ENCODE measurements at regions not wholly inside any gene's neighbourhood (a gene's known extent, or its start where the extent isn't known, plus 50 kb on each side); places are given as distances from the start of the nearest gene placed in this dataset.
"Not testable (repeated sequence)": the region's sequence is repeated elsewhere in the genome, so short reads cannot be mapped to it uniquely, and the experiment has no call there.

GRCh38 chr2:188033240-188033639 lies 258.4 kb upstream of the GULP1 start:
- CTCF ChIA-PET; H3K4me1 Mint-ChIP-seq (ENCODE audit: low read depth); H3K27me3 Mint-ChIP-seq (ENCODE audit: low read depth); H3K9me3 Mint-ChIP-seq; H3K4me3 Mint-ChIP-seq; DNase-seq; H3K27ac Mint-ChIP-seq; H3K36me3 Mint-ChIP-seq (ENCODE audit: low read depth); intact Hi-C loops (cut with micrococcal nuclease): not testable (repeated sequence)

- H3K27ac Mint-ChIP-seq; DNase-seq; H3K4me3 Mint-ChIP-seq; CTCF ChIA-PET; H3K27me3 Mint-ChIP-seq (ENCODE audit: low read depth); H3K9me3 Mint-ChIP-seq; H3K4me1 Mint-ChIP-seq (ENCODE audit: low read depth); H3K36me3 Mint-ChIP-seq (ENCODE audit: low read depth); intact Hi-C loops (cut with micrococcal nuclease): not testable (repeated sequence)
Measured at GRCh38 chr2:188034102-188034501, 257.6 kb upstream of the GULP1 start.

GRCh38 chr2:188035377-188035776 lies 256.3 kb upstream of the GULP1 start:
- H3K27me3 Mint-ChIP-seq (ENCODE audit: low read depth); H3K4me3 Mint-ChIP-seq; H3K4me1 Mint-ChIP-seq (ENCODE audit: low read depth); H3K36me3 Mint-ChIP-seq (ENCODE audit: low read depth); H3K9me3 Mint-ChIP-seq; DNase-seq; H3K27ac Mint-ChIP-seq; CTCF ChIA-PET; intact Hi-C loops (cut with micrococcal nuclease): not testable (repeated sequence)

GRCh38 chr2:188036786-188037185 lies 254.9 kb upstream of the GULP1 start:
- H3K4me3 Mint-ChIP-seq; H3K4me1 Mint-ChIP-seq (ENCODE audit: low read depth); H3K36me3 Mint-ChIP-seq (ENCODE audit: low read depth); H3K27me3 Mint-ChIP-seq (ENCODE audit: low read depth); DNase-seq; H3K9me3 Mint-ChIP-seq; intact Hi-C loops (cut with micrococcal nuclease); H3K27ac Mint-ChIP-seq; CTCF ChIA-PET: not testable (repeated sequence)

GRCh38 chr2:188039307-188039706 lies 252.4 kb upstream of the GULP1 start:
- H3K36me3 Mint-ChIP-seq (ENCODE audit: low read depth), result no peaks in the 10 kb centered on the region
- H3K27ac Mint-ChIP-seq, result no peak overlapping the region
- H3K4me1 Mint-ChIP-seq (ENCODE audit: low read depth), result no peaks in the 10 kb centered on the region
- no peak overlapping the region for H3K4me3 Mint-ChIP-seq
- intact Hi-C loops (cut with micrococcal nuclease), result no loop called here
- peaks cover 4% of the 10 kb centered on the region for H3K9me3 Mint-ChIP-seq
- CTCF ChIA-PET, result no interaction called here
- no peaks in the 10 kb centered on the region for H3K27me3 Mint-ChIP-seq (ENCODE audit: low read depth)
- no peak for DNase-seq

- H3K27me3 Mint-ChIP-seq (ENCODE audit: low read depth), result no peaks in the 10 kb centered on the region
- H3K9me3 Mint-ChIP-seq, result peaks cover 6% of the 10 kb centered on the region
- no peaks in the 10 kb centered on the region for H3K4me1 Mint-ChIP-seq (ENCODE audit: low read depth)
- intact Hi-C loops (cut with micrococcal nuclease), result no loop called here
- no peak overlapping the region for H3K27ac Mint-ChIP-seq
- CTCF ChIA-PET, result no interaction called here
- no peaks in the 10 kb centered on the region for H3K36me3 Mint-ChIP-seq (ENCODE audit: low read depth)
- no peak overlapping the region for H3K4me3 Mint-ChIP-seq
- DNase-seq, result no peak
Measured at GRCh38 chr2:188042412-188042811, 249.3 kb upstream of the GULP1 start.

- H3K27me3 Mint-ChIP-seq (ENCODE audit: low read depth), result no peaks in the 10 kb centered on the region
- H3K36me3 Mint-ChIP-seq (ENCODE audit: low read depth), result no peaks in the 10 kb centered on the region
- H3K4me1 Mint-ChIP-seq (ENCODE audit: low read depth), result no peaks in the 10 kb centered on the region
- H3K27ac Mint-ChIP-seq, result no peak overlapping the region
- H3K9me3 Mint-ChIP-seq, result peaks cover 6% of the 10 kb centered on the region
- no peak overlapping the region for H3K4me3 Mint-ChIP-seq
- intact Hi-C loops (cut with micrococcal nuclease), result no loop called here
- no peak for DNase-seq
- CTCF ChIA-PET, result interaction anchor here (0.6 kb wide), 1 partner anchor 51 kb away, joined by 3 read pairs; no protein-coding TSS in a partner anchor
Measured at GRCh38 chr2:188045016-188045415, 246.7 kb upstream of the GULP1 start.

GRCh38 chr2:188046437-188046836 lies 245.2 kb upstream of the GULP1 start:
- Mint-ChIP-seq H3K4me3 (no peak overlapping the region), H3K36me3 (ENCODE audit: low read depth) (no peaks in the 10 kb centered on the region), H3K4me1 (ENCODE audit: low read depth) (no peaks in the 10 kb centered on the region), H3K9me3 (peaks cover 6% of the 10 kb centered on the region), H3K27me3 (ENCODE audit: low read depth) (no peaks in the 10 kb centered on the region), H3K27ac (no peak overlapping the region)
- intact Hi-C loops (cut with micrococcal nuclease), result no loop called here
- DNase-seq, result no peak
- CTCF ChIA-PET, result no interaction called here

- CTCF ChIA-PET, result no interaction called here
- H3K4me3 Mint-ChIP-seq, result no peak overlapping the region
Measured at GRCh38 chr2:188047735-188048134, 243.9 kb upstream of the GULP1 start.

GRCh38 chr2:188050726-188051125 lies 240.9 kb upstream of the GULP1 start:
- no peak for DNase-seq
- CTCF ChIA-PET, result no interaction called here
- no peaks in the 10 kb centered on the region for H3K36me3 Mint-ChIP-seq (ENCODE audit: low read depth)
- H3K27me3 Mint-ChIP-seq (ENCODE audit: low read depth), result no peaks in the 10 kb centered on the region
- H3K9me3 Mint-ChIP-seq, result no peaks in the 10 kb centered on the region
- H3K4me3 Mint-ChIP-seq, result no peak overlapping the region
- intact Hi-C loops (cut with micrococcal nuclease), result no loop called here
- H3K27ac Mint-ChIP-seq, result no peak overlapping the region
- no peaks in the 10 kb centered on the region for H3K4me1 Mint-ChIP-seq (ENCODE audit: low read depth)

More at GRCh38 chr2:188047735-188048134, 243.9 kb upstream of the GULP1 start:
- Mint-ChIP-seq H3K36me3 (ENCODE audit: low read depth) (no peaks in the 10 kb centered on the region), H3K27me3 (ENCODE audit: low read depth) (no peaks in the 10 kb centered on the region), H3K9me3 (peaks cover 6% of the 10 kb centered on the region), H3K4me1 (ENCODE audit: low read depth) (no peaks in the 10 kb centered on the region), H3K27ac (no peak overlapping the region)
- intact Hi-C loops (cut with micrococcal nuclease), result no loop called here
- DNase-seq, result no peak

- intact Hi-C loops (cut with micrococcal nuclease), result no loop called here
- no peaks in the 10 kb centered on the region for H3K9me3 Mint-ChIP-seq
- CTCF ChIA-PET, result no interaction called here
- DNase-seq, result no peak
- no peak overlapping the region for H3K27ac Mint-ChIP-seq
- no peaks in the 10 kb centered on the region for H3K4me1 Mint-ChIP-seq (ENCODE audit: low read depth)
- H3K27me3 Mint-ChIP-seq (ENCODE audit: low read depth), result no peaks in the 10 kb centered on the region
- H3K36me3 Mint-ChIP-seq (ENCODE audit: low read depth), result no peaks in the 10 kb centered on the region
- H3K4me3 Mint-ChIP-seq, result no peak overlapping the region
Measured at GRCh38 chr2:188051706-188052105, 240.0 kb upstream of the GULP1 start.

- CTCF ChIA-PET, result no interaction called here
- intact Hi-C loops (cut with micrococcal nuclease), result no loop called here
- H3K9me3 Mint-ChIP-seq, result peaks cover 3% of the 10 kb centered on the region
- H3K4me1 Mint-ChIP-seq (ENCODE audit: low read depth), result no peaks in the 10 kb centered on the region
- H3K4me3 Mint-ChIP-seq, result no peak overlapping the region
- no peaks in the 10 kb centered on the region for H3K36me3 Mint-ChIP-seq (ENCODE audit: low read depth)
- no peak overlapping the region for H3K27ac Mint-ChIP-seq
- no peaks in the 10 kb centered on the region for H3K27me3 Mint-ChIP-seq (ENCODE audit: low read depth)
- DNase-seq, result no peak
Measured at GRCh38 chr2:188065386-188065785, 226.3 kb upstream of the GULP1 start.

GRCh38 chr2:188068093-188068492 lies 223.6 kb upstream of the GULP1 start:
- H3K4me3 Mint-ChIP-seq, result no peak overlapping the region
- peaks cover 11% of the 10 kb centered on the region for H3K9me3 Mint-ChIP-seq
- H3K27ac Mint-ChIP-seq, result no peak overlapping the region
- H3K4me1 Mint-ChIP-seq (ENCODE audit: low read depth), result no peaks in the 10 kb centered on the region
- DNase-seq, result no peak
- H3K36me3 Mint-ChIP-seq (ENCODE audit: low read depth), result no peaks in the 10 kb centered on the region
- H3K27me3 Mint-ChIP-seq (ENCODE audit: low read depth), result no peaks in the 10 kb centered on the region
- intact Hi-C loops (cut with micrococcal nuclease), result no loop called here
- CTCF ChIA-PET, result no interaction called here
